Loucy (cell line): ENCODE measurements at regions not wholly inside any gene's neighbourhood (a gene's known extent, or its start where the extent isn't known, plus 50 kb on each side); places are given as distances from the start of the nearest gene placed in this dataset.

Experiments
- H2AFZ ChIP-seq: fragments of 200-600 bp; sonication (generic); 2 replicates; pipeline ENCODE4 v1.6.0; 2016; ENCODE audit warnings: antibody characterized with exemption, mild to moderate bottlenecking, low read length, moderate library complexity
- H3F3A ChIP-seq: fragments of 200-600 bp; 2 replicates; pipeline ENCODE4 v1.6.0; 2016; ENCODE audit warnings: antibody characterized with exemption, low read depth, mild to moderate bottlenecking
- H3K27me3 ChIP-seq: fragments of 200-600 bp; sonication (generic); 2 replicates; pipeline ENCODE4 v1.6.1; 2014; ENCODE audit warnings: low read length, mild to moderate bottlenecking; ENCODE audit not compliant: insufficient read depth, poor library complexity, severe bottlenecking
- H3K36me3 ChIP-seq: fragments of 200-600 bp; sonication (generic); 2 replicates; pipeline ENCODE4 v1.6.1; 2016; ENCODE audit warnings: low read length; ENCODE audit not compliant: insufficient read depth
- H3K4me1 ChIP-seq: fragments of 200-600 bp; sonication (generic); 2 replicates; pipeline ENCODE4 v1.5.1; 2014; ENCODE audit warnings: low read length, mild to moderate bottlenecking; ENCODE audit not compliant: insufficient read depth, poor library complexity, severe bottlenecking
- H3K4me2 ChIP-seq: fragments of 200-600 bp; sonication (generic); 2 replicates; pipeline ENCODE4 v1.6.0; 2014; ENCODE audit warnings: antibody characterized with exemption, low read length, low read depth, mild to moderate bottlenecking; ENCODE audit not compliant: poor library complexity, severe bottlenecking
- H3K4me3 ChIP-seq: fragments of 200-600 bp; sonication (generic); 2 replicates; pipeline ENCODE4 v1.5.1; 2014; ENCODE audit warnings: low read length, mild to moderate bottlenecking, mixed read lengths; ENCODE audit not compliant: poor library complexity, severe bottlenecking
- H3K79me2 ChIP-seq: fragments of 200-600 bp; sonication (generic); 2 replicates; pipeline ENCODE4 v1.6.1; 2014; ENCODE audit warnings: low read length; ENCODE audit not compliant: insufficient read depth
- H3K9ac ChIP-seq: fragments of 200-600 bp; sonication (generic); 2 replicates; pipeline ENCODE4 v1.6.0; 2014; ENCODE audit warnings: mild to moderate bottlenecking, low read depth, low read length, moderate library complexity; ENCODE audit not compliant: poor library complexity, severe bottlenecking
- H3K9me2 ChIP-seq: fragments of 200-600 bp; sonication (generic); replicated peaks from 2 replicates; pipeline ENCODE4 v1.6.1; 2016; ENCODE audit warnings: low read depth, low read length, mixed read lengths
- H3K9me3 ChIP-seq: fragments of 200-600 bp; sonication (generic); 2 replicates; pipeline ENCODE4 v1.6.1; 2014; ENCODE audit warnings: mild to moderate bottlenecking, antibody characterized with exemption, low read length, low read depth; ENCODE audit not compliant: insufficient read depth
- H4K20me1 ChIP-seq: fragments of 200-600 bp; sonication (generic); 2 replicates; pipeline ENCODE4 v1.6.0; 2014; ENCODE audit warnings: antibody characterized with exemption, low read length, mild to moderate bottlenecking; ENCODE audit not compliant: insufficient read depth, poor library complexity, severe bottlenecking
- CTCF ChIP-seq: fragments of 200-600 bp; sonication (generic); conservative IDR thresholded peaks from 2 replicates; pipeline ENCODE4 v1.5.1; 2014; ENCODE audit warnings: mild to moderate bottlenecking, antibody characterized with exemption, low read length
- EZH2phosphoT487 ChIP-seq: fragments of 200-600 bp; IDR thresholded peaks from 2 replicates; pipeline ENCODE4 v1.6.1; 2018; ENCODE audit warnings: antibody characterized with exemption, mild to moderate bottlenecking, moderate library complexity, borderline replicate concordance

- Histone ChIP-seq H3F3A (no peaks in the 10 kb centered on the region), H3K4me3 (no peak overlapping the region), H2AFZ (no peak overlapping the region), H3K27me3 (no peaks in the 10 kb centered on the region), H3K36me3 (no peaks in the 10 kb centered on the region), H3K9ac (no peak overlapping the region), H3K4me1 (no peaks in the 10 kb centered on the region), H3K79me2 (no peaks in the 10 kb centered on the region), H3K9me3 (no peaks in the 10 kb centered on the region), H3K9me2 (no peaks in the 10 kb centered on the region), H4K20me1 (no peaks in the 10 kb centered on the region), H3K4me2 (no peak overlapping the region)
- no peak for TF ChIP-seq CTCF
- no peak for TF ChIP-seq EZH2phosphoT487
Observed at GRCh38 chr3:94693997-94694640, 631.3 kb downstream of the NSUN3 start.

GRCh38 chr3:94694894-94695293, 632.0 kb downstream of the NSUN3 start:
- H3K9me2 ChIP-seq: no peaks in the 10 kb centered on the region
- H3K36me3 ChIP-seq: no peaks in the 10 kb centered on the region
- no peak overlapping the region for H3K4me3 ChIP-seq
- no peaks in the 10 kb centered on the region for H3K27me3 ChIP-seq
- H2AFZ ChIP-seq: no peak overlapping the region
- no peaks in the 10 kb centered on the region for H4K20me1 ChIP-seq
- H3K79me2 ChIP-seq: no peaks in the 10 kb centered on the region
- no peaks in the 10 kb centered on the region for H3K4me1 ChIP-seq
- no peaks in the 10 kb centered on the region for H3K9me3 ChIP-seq
- TF ChIP-seq EZH2phosphoT487 (no peak), CTCF (no peak)
- no peak overlapping the region for H3K4me2 ChIP-seq
- H3F3A ChIP-seq: no peaks in the 10 kb centered on the region
- H3K9ac ChIP-seq: no peak overlapping the region

GRCh38 chr3:94704467-94704866, 641.6 kb downstream of the NSUN3 start:
- no peak overlapping the region for H2AFZ ChIP-seq
- no peak overlapping the region for H3K4me2 ChIP-seq
- no peak overlapping the region for H3K9ac ChIP-seq
- H3K9me2 ChIP-seq: no peaks in the 10 kb centered on the region
- no peaks in the 10 kb centered on the region for H3F3A ChIP-seq
- no peaks in the 10 kb centered on the region for H3K4me1 ChIP-seq
- no peaks in the 10 kb centered on the region for H3K36me3 ChIP-seq
- H3K27me3 ChIP-seq: no peaks in the 10 kb centered on the region
- no peak overlapping the region for H3K4me3 ChIP-seq
- no peaks in the 10 kb centered on the region for H3K9me3 ChIP-seq
- no peaks in the 10 kb centered on the region for H4K20me1 ChIP-seq
- no peak for TF ChIP-seq CTCF
- TF ChIP-seq EZH2phosphoT487: no peak
- H3K79me2 ChIP-seq: no peaks in the 10 kb centered on the region
